Activated CD8-positive, alpha-beta T cell treated with anti-CD3 and anti-CD28 coated beads for 36 hours (primary cell): ENCODE measurements at regions not wholly inside any gene's neighbourhood (a gene's known extent, or its start where the extent isn't known, plus 50 kb on each side); places are given as distances from the start of the nearest gene placed in this dataset.

ENCODE experiments used
- ATAC-seq: fragments of 200-7000 bp; cut with Tn5 transposase; one replicate; pipeline ENCODE4 v1.10.0; 2021; ENCODE audit warnings: mild to moderate bottlenecking, moderate library complexity
- CTCF ChIA-PET: fragments of 350-600 bp; sonication (Branson Sonifier 250); formaldehyde crosslinking; loops from one replicate; lab custom pipeline; 2021; ENCODE audit warnings: antibody characterized with exemption; lab: Charles Lee
- POLR2A ChIA-PET: fragments of 350-600 bp; sonication (Branson Sonifier 250); formaldehyde crosslinking; loops from one replicate; lab custom pipeline; 2021; ENCODE audit warnings: antibody characterized with exemption; lab: Charles Lee
- DNase-seq: peaks from one replicate; pipeline ENCODE4 v3.0.0-alpha.2; 2020
- H3K27ac Mint-ChIP-seq: one replicate; pipeline ENCODE4 v1.8.0; 2021; ENCODE audit warnings: mild to moderate bottlenecking, mixed read lengths
- H3K27me3 Mint-ChIP-seq: one replicate; pipeline ENCODE4 v1.8.0; 2021; ENCODE audit warnings: mixed read lengths
- H3K36me3 Mint-ChIP-seq: one replicate; pipeline ENCODE4 v1.8.0; 2021; ENCODE audit warnings: low read depth, mixed read lengths
- H3K4me1 Mint-ChIP-seq: one replicate; pipeline ENCODE4 v1.8.0; 2021; ENCODE audit warnings: low read depth, mixed read lengths
- H3K4me3 Mint-ChIP-seq: one replicate; pipeline ENCODE4 v1.8.0; 2021; ENCODE audit warnings: mild to moderate bottlenecking, moderate library complexity, mixed read lengths
- H3K9me3 Mint-ChIP-seq: one replicate; pipeline ENCODE4 v1.8.0; 2021; ENCODE audit warnings: mixed read lengths
- intact Hi-C: fragments of 100-400 bp; cut with micrococcal nuclease; formaldehyde crosslinking; loops from one replicate; pipeline ENCODE4 v1.10.0; 2022
- TF ChIP-seq, protein P1 (sequence below): fragments of 200-600 bp; IDR thresholded peaks from one replicate; pipeline ENCODE4 v1.8.0; 2022; ENCODE audit warnings: antibody characterized with exemption, mild to moderate bottlenecking

- H3K4me3 Mint-ChIP-seq: no peak overlapping the region
- intact Hi-C loops: no loop called here
- POLR2A ChIA-PET: no interaction called here
- no peak for ATAC-seq
- H3K4me1 Mint-ChIP-seq: no peaks in the 10 kb centered on the region
- no peaks in the 10 kb centered on the region for H3K9me3 Mint-ChIP-seq
- no peak for DNase-seq
- no peak overlapping the region for H3K27ac Mint-ChIP-seq
- H3K27me3 Mint-ChIP-seq: peaks cover 1% of the 10 kb centered on the region
- H3K36me3 Mint-ChIP-seq: no peaks in the 10 kb centered on the region
- CTCF ChIA-PET: no interaction called here
- TF ChIP-seq, protein P1, sequence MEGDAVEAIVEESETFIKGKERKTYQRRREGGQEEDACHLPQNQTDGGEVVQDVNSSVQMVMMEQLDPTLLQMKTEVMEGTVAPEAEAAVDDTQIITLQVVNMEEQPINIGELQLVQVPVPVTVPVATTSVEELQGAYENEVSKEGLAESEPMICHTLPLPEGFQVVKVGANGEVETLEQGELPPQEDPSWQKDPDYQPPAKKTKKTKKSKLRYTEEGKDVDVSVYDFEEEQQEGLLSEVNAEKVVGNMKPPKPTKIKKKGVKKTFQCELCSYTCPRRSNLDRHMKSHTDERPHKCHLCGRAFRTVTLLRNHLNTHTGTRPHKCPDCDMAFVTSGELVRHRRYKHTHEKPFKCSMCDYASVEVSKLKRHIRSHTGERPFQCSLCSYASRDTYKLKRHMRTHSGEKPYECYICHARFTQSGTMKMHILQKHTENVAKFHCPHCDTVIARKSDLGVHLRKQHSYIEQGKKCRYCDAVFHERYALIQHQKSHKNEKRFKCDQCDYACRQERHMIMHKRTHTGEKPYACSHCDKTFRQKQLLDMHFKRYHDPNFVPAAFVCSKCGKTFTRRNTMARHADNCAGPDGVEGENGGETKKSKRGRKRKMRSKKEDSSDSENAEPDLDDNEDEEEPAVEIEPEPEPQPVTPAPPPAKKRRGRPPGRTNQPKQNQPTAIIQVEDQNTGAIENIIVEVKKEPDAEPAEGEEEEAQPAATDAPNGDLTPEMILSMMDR: no peak
Observed at GRCh38 chr18:54515149-54515548, 75.9 kb upstream of the DYNAP start.

DNA sequence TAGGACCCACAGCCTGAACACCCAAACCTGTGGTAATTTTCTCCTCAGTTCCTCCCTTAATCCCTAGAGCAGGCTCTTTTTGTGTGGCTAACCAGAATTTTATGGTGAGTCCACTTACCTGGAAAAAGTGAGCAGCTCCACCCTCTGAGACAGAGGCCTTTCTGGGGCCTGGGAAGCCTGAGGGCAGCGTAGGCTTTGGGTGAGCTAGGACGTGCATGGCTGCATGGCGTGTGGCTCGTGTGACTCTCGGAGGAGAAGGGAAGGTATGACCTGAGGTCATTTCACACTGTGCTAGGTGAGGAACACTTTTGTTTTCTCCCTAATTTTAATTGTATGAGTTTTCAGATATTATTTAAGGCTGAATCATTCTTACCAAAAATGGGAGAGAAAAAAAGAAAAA is 73.5 kb upstream of the DYNAP start:
- H3K4me3 Mint-ChIP-seq: no peak overlapping the region
- no peak for ATAC-seq
- H3K9me3 Mint-ChIP-seq: no peaks in the 10 kb centered on the region
- H3K27ac Mint-ChIP-seq: no peak overlapping the region
- POLR2A ChIA-PET: no interaction called here
- H3K27me3 Mint-ChIP-seq: peaks cover 3% of the 10 kb centered on the region
- intact Hi-C loops: no loop called here
- TF ChIP-seq, protein P1: no peak
- CTCF ChIA-PET: no interaction called here
- H3K36me3 Mint-ChIP-seq: no peaks in the 10 kb centered on the region
- DNase-seq: no peak
- no peaks in the 10 kb centered on the region for H3K4me1 Mint-ChIP-seq

- DNase-seq: no peak
- Mint-ChIP-seq H3K4me3 (no peak overlapping the region), H3K27ac (no peak overlapping the region), H3K9me3 (no peaks in the 10 kb centered on the region), H3K4me1 (no peaks in the 10 kb centered on the region), H3K27me3 (peaks cover 3% of the 10 kb centered on the region), H3K36me3 (no peaks in the 10 kb centered on the region)
- intact Hi-C loops: no loop called here
- no peak for ATAC-seq
- TF ChIP-seq, protein P1: no peak
- ChIA-PET CTCF (no interaction called here), POLR2A (no interaction called here)
Observed at GRCh38 chr18:54521846-54522245, 69.2 kb upstream of the DYNAP start.

GRCh38 chr18:54528942-54529376 is 62.1 kb upstream of the DYNAP start:
- no peaks in the 10 kb centered on the region for H3K9me3 Mint-ChIP-seq
- intact Hi-C loops: no loop called here
- H3K27ac Mint-ChIP-seq: no peak overlapping the region
- H3K4me3 Mint-ChIP-seq: no peak overlapping the region
- POLR2A ChIA-PET: no interaction called here
- ATAC-seq: no peak
- TF ChIP-seq, protein P1: no peak
- peaks cover 5% of the 10 kb centered on the region for H3K27me3 Mint-ChIP-seq
- H3K4me1 Mint-ChIP-seq: no peaks in the 10 kb centered on the region
- DNase-seq: no peak
- CTCF ChIA-PET: no interaction called here
- H3K36me3 Mint-ChIP-seq: no peaks in the 10 kb centered on the region

GRCh38 chr18:54529444-54529843 is 61.6 kb upstream of the DYNAP start:
- ChIA-PET CTCF (no interaction called here), POLR2A (no interaction called here)
- no peak for DNase-seq
- Mint-ChIP-seq H3K4me3 (no peak overlapping the region), H3K27ac (no peak overlapping the region), H3K4me1 (no peaks in the 10 kb centered on the region), H3K27me3 (peaks cover 5% of the 10 kb centered on the region), H3K36me3 (no peaks in the 10 kb centered on the region), H3K9me3 (no peaks in the 10 kb centered on the region)
- no peak for ATAC-seq
- TF ChIP-seq, protein P1: no peak
- intact Hi-C loops: no loop called here
